Liver (tissue), 8 donors: ENCODE measurements at regions not wholly inside any gene's neighbourhood (a gene's known extent, or its start where the extent isn't known, plus 50 kb on each side); places are given as distances from the start of the nearest gene placed in this dataset.

Experiments used
- DNase-seq: peaks from one replicate; pipeline ENCODE4 v3.0.0-alpha.2; 2017; ENCODE audit warnings: low spot score
- H3K27ac ChIP-seq, 2 donors: one replicate each; pipeline ENCODE4 v1.7.0; 2013; ENCODE audit warnings: inconsistent platforms in 2 of 2, low read length in 2 of 2, control low read depth in 1 of 2, low read depth in 1 of 2, mild to moderate bottlenecking in 1 of 2
- H3K27me3 ChIP-seq, 4 donors: one replicate each; pipeline versions ENCODE4 v1.6.1 to v1.7.0; 2013; ENCODE audit warnings: low read length in 3 of 4, inconsistent platforms in 1 of 4, mild to moderate bottlenecking in 1 of 4, moderate library complexity in 1 of 4; ENCODE audit not compliant: control insufficient read depth in 4 of 4, insufficient read depth in 4 of 4
- H3K36me3 ChIP-seq, 4 donors: one replicate each; pipeline versions ENCODE4 v1.6.1 to v1.7.0; 2013; ENCODE audit warnings: low read length in 3 of 4, mild to moderate bottlenecking in 3 of 4, low read depth in 1 of 4, moderate library complexity in 1 of 4; ENCODE audit not compliant: control insufficient read depth in 4 of 4, insufficient read depth in 3 of 4
- H3K4me1 ChIP-seq, 4 donors: one replicate each; pipeline versions ENCODE4 v1.6.1 to v1.7.0; 2013; ENCODE audit warnings: low read length in 3 of 4, mild to moderate bottlenecking in 3 of 4, moderate library complexity in 1 of 4; ENCODE audit not compliant: control insufficient read depth in 4 of 4, insufficient read depth in 4 of 4
- H3K4me3 ChIP-seq, 3 donors: one replicate each; pipeline versions ENCODE4 v1.6.1 to v1.7.0; 2013; ENCODE audit warnings: low read length in 3 of 3, control low read depth in 1 of 3, low read depth in 1 of 3, mild to moderate bottlenecking in 1 of 3
- H3K9ac ChIP-seq, 2 donors: one replicate each; pipeline ENCODE4 v1.7.0; 2013; ENCODE audit warnings: low read length in 2 of 2, mild to moderate bottlenecking in 2 of 2, moderate library complexity in 2 of 2, control low read depth in 1 of 2, low read depth in 1 of 2
- H3K9me3 ChIP-seq, 4 donors: one replicate each; pipeline versions ENCODE4 v1.6.1 to v1.7.0; 2013; ENCODE audit warnings: low read length in 3 of 4; ENCODE audit not compliant: control insufficient read depth in 4 of 4
- EGR1 ChIP-seq, 2 donors: IDR thresholded peaks; 2 replicates each; pipeline ENCODE4 v1.6.1; 2016 to 2018; ENCODE audit warnings: antibody characterized with exemption in 2 of 2, low read depth in 2 of 2
- FOXA2 ChIP-seq: IDR thresholded peaks from 2 replicates; pipeline ENCODE4 v1.6.1; 2016; ENCODE audit warnings: antibody characterized with exemption
- GABPA ChIP-seq, 2 donors: IDR thresholded peaks in 1 of 2; conservative IDR thresholded peaks in 1 of 2; 2 replicates each; pipeline ENCODE4 v1.6.1; 2016; ENCODE audit warnings: antibody characterized with exemption in 2 of 2, mild to moderate bottlenecking in 1 of 2, moderate library complexity in 1 of 2
- HNF4A ChIP-seq, 2 donors: conservative IDR thresholded peaks; 2 replicates each; pipeline ENCODE4 v1.6.1; 2016; ENCODE audit warnings: antibody characterized with exemption in 2 of 2, mild to moderate bottlenecking in 2 of 2
- HNF4G ChIP-seq: IDR thresholded peaks from 2 replicates; pipeline ENCODE4 v1.6.1; 2016; ENCODE audit warnings: antibody characterized with exemption
- JUND ChIP-seq, 2 donors: IDR thresholded peaks; 2 replicates each; pipeline ENCODE4 v1.6.1; 2016; ENCODE audit warnings: antibody characterized with exemption in 2 of 2
- REST ChIP-seq: IDR thresholded peaks from 2 replicates; pipeline ENCODE4 v1.6.1; 2016; ENCODE audit warnings: antibody characterized with exemption, mild to moderate bottlenecking
- RXRA ChIP-seq, 2 donors: IDR thresholded peaks; 2 replicates each; pipeline ENCODE4 v1.6.1; 2017 to 2018; ENCODE audit warnings: antibody characterized with exemption in 2 of 2, mild to moderate bottlenecking in 1 of 2
- SP1 ChIP-seq: IDR thresholded peaks from 2 replicates; pipeline ENCODE4 v1.6.1; 2018; ENCODE audit warnings: antibody characterized with exemption, mild to moderate bottlenecking
- TAF1 ChIP-seq: conservative IDR thresholded peaks from 2 replicates; pipeline ENCODE4 v1.6.1; 2016; ENCODE audit warnings: antibody characterized with exemption, mild to moderate bottlenecking
- YY1 ChIP-seq: IDR thresholded peaks from 2 replicates; pipeline ENCODE4 v1.6.1; 2016; ENCODE audit warnings: antibody characterized with exemption, mild to moderate bottlenecking
- ZBTB33 ChIP-seq: IDR thresholded peaks from 2 replicates; pipeline ENCODE4 v1.6.1; 2016; ENCODE audit warnings: antibody characterized with exemption
- WGBS: extraction: QIAGEN DNeasy Blood & Tissue Kit; methylation state at CpG from one replicate; pipeline ENCODE4 v1.1.7; 2013; 5-methylcytosine and 5-hydroxymethylcytosine counted together
- TF ChIP-seq, protein P1 (sequence below): IDR thresholded peaks from 2 replicates; pipeline ENCODE4 v1.6.1; 2016; ENCODE audit warnings: antibody characterized with exemption
- TF ChIP-seq, protein P2 (sequence below): fragments of 150-350 bp; IDR thresholded peaks from 2 replicates; pipeline ENCODE4 v1.5.1; 2017; ENCODE audit warnings: improper control_type of control experiment, low read depth, low read length; ENCODE audit not compliant: missing input control
- donor health status: healthy.
- donor health status: healthy.
- donor health status: healthy.
- donor health status: healthy.
- donor health status: healthy.

GRCh38 chr17:63039899-63040602, 74.0 kb downstream of the TANC2 start:
- TF ChIP-seq, protein P1, sequence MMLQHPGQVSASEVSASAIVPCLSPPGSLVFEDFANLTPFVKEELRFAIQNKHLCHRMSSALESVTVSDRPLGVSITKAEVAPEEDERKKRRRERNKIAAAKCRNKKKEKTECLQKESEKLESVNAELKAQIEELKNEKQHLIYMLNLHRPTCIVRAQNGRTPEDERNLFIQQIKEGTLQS: no peak
- TF ChIP-seq HNF4A (conservative IDR thresholded peaks at IDR 0.05): no peak
- TF ChIP-seq ZBTB33: no peak
- TF ChIP-seq SP1: no peak
- no peak for TF ChIP-seq TAF1
- no peak for TF ChIP-seq GABPA (IDR thresholded peaks at IDR 0.05 in 1 of 2, conservative IDR thresholded peaks at IDR 0.05 in 1 of 2)
- no peak for TF ChIP-seq RXRA (IDR thresholded peaks at IDR 0.05)
- no peak for TF ChIP-seq HNF4G
- TF ChIP-seq, protein P2, sequence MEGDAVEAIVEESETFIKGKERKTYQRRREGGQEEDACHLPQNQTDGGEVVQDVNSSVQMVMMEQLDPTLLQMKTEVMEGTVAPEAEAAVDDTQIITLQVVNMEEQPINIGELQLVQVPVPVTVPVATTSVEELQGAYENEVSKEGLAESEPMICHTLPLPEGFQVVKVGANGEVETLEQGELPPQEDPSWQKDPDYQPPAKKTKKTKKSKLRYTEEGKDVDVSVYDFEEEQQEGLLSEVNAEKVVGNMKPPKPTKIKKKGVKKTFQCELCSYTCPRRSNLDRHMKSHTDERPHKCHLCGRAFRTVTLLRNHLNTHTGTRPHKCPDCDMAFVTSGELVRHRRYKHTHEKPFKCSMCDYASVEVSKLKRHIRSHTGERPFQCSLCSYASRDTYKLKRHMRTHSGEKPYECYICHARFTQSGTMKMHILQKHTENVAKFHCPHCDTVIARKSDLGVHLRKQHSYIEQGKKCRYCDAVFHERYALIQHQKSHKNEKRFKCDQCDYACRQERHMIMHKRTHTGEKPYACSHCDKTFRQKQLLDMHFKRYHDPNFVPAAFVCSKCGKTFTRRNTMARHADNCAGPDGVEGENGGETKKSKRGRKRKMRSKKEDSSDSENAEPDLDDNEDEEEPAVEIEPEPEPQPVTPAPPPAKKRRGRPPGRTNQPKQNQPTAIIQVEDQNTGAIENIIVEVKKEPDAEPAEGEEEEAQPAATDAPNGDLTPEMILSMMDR: no peak
- no peak for TF ChIP-seq JUND (IDR thresholded peaks at IDR 0.05)
- no peak for TF ChIP-seq FOXA2
- Histone ChIP-seq H3K27ac (no peak overlapping the region), H3K36me3 (no peaks in the 10 kb centered on the region), H3K9me3 (no peaks in the 10 kb centered on the region), H3K4me3 (no peak overlapping the region), H3K27me3 (no peaks in the 10 kb centered on the region), H3K4me1 (no peaks in the 10 kb centered on the region), H3K9ac (no peak overlapping the region)
- no peak for DNase-seq
- WGBS: 73% methylated on average over 5 of the region's 5 CpGs

DNA sequence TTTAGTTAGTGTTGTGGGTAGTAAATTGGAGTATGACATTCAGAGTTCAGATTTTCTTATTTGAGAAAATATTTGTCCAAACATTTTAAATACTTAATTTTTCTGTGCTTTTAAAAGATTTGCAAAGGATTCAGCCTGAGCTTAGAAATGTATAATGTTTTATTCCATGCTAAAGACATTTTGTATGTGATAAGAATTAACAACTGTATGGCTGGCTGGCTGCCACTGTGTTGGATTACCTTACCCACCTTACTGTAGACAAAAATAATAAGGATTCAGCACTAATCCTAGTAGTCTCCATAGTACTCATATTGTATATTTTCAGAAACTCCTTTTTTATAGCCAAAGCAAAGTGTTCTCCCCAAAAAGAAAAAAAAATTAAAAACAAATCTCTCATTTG, 74.8 kb downstream of the TANC2 start:
- Histone ChIP-seq H3K9ac (no peak overlapping the region), H3K4me1 (no peaks in the 10 kb centered on the region), H3K4me3 (no peak overlapping the region), H3K27ac (no peak overlapping the region), H3K36me3 (no peaks in the 10 kb centered on the region), H3K9me3 (no peaks in the 10 kb centered on the region), H3K27me3 (no peaks in the 10 kb centered on the region)
- no peak for DNase-seq
- TF ChIP-seq YY1 (no peak), FOXA2 (no peak)
- TF ChIP-seq, protein P1: no peak

GRCh38 chr17:63041251-63041650, 75.2 kb downstream of the TANC2 start:
- H3K27me3 ChIP-seq: no peaks in the 10 kb centered on the region
- no peak overlapping the region for H3K9ac ChIP-seq
- no peaks in the 10 kb centered on the region for H3K36me3 ChIP-seq
- no peak for DNase-seq
- H3K4me1 ChIP-seq: no peaks in the 10 kb centered on the region
- H3K27ac ChIP-seq: no peak overlapping the region
- WGBS: 78% methylated on average over 4 of the region's 4 CpGs
- H3K9me3 ChIP-seq: no peaks in the 10 kb centered on the region
- no peak overlapping the region for H3K4me3 ChIP-seq
- TF ChIP-seq FOXA2 (no peak), SP1 (no peak), GABPA (IDR thresholded peaks at IDR 0.05 in 1 of 2, conservative IDR thresholded peaks at IDR 0.05 in 1 of 2) (no peak), RXRA (IDR thresholded peaks at IDR 0.05) (no peak), EGR1 (IDR thresholded peaks at IDR 0.05; ENCODE audit: low read depth in 2 of 2) (no peak), ZBTB33 (no peak), HNF4G (no peak), REST (no peak), TAF1 (no peak)
- TF ChIP-seq, protein P1: no peak
